OCI-LY3 (cell line): ENCODE measurements at regions not wholly inside any gene's neighbourhood (a gene's known extent, or its start where the extent isn't known, plus 50 kb on each side); places are given as distances from the start of the nearest gene placed in this dataset.

Source experiments
- EZH2phosphoT487 ChIP-seq: fragments of 200-600 bp; shearing (Covaris generic); IDR thresholded peaks from 2 replicates; pipeline ENCODE4 v1.6.1; 2018; ENCODE audit warnings: antibody characterized with exemption, mixed run types, low read depth
- TF ChIP-seq, protein P1 (sequence below): fragments of 200-600, 300-600 bp; sonication (generic); IDR thresholded peaks from 2 replicates; pipeline ENCODE4 v1.5.1; 2014; ENCODE audit warnings: antibody characterized with exemption, low read length, low read depth

DNA sequence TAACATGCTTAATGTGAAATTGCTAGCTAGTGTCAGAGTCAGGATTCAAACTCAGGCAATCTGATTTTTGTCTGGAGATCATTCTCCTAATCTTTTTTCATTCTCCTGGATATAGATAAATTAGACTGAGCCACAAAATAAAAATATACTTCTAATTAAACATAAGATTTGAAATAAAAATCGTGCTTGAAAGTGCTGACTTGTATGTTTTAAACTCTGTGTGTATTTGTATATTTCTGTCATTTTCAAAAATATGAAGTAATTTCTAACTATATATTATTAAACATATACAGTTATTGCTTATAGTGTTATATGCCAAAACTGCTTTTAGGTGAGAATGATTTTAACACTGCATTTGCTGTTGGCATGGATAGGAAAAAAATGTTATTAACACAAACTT, 239.4 kb downstream of the KCNJ2 start:
- TF ChIP-seq, protein P1, sequence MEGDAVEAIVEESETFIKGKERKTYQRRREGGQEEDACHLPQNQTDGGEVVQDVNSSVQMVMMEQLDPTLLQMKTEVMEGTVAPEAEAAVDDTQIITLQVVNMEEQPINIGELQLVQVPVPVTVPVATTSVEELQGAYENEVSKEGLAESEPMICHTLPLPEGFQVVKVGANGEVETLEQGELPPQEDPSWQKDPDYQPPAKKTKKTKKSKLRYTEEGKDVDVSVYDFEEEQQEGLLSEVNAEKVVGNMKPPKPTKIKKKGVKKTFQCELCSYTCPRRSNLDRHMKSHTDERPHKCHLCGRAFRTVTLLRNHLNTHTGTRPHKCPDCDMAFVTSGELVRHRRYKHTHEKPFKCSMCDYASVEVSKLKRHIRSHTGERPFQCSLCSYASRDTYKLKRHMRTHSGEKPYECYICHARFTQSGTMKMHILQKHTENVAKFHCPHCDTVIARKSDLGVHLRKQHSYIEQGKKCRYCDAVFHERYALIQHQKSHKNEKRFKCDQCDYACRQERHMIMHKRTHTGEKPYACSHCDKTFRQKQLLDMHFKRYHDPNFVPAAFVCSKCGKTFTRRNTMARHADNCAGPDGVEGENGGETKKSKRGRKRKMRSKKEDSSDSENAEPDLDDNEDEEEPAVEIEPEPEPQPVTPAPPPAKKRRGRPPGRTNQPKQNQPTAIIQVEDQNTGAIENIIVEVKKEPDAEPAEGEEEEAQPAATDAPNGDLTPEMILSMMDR = no peak
- no peak for TF ChIP-seq EZH2phosphoT487
